Stimulated activated naive CD8-positive, alpha-beta T cell treated with anti-CD3 and anti-CD28 coated beads, Interleukin-15, amount 100 ng/mL, for 72 hours (primary cell): ENCODE measurements at regions not wholly inside any gene's neighbourhood (a gene's known extent, or its start where the extent isn't known, plus 50 kb on each side); places are given as distances from the start of the nearest gene placed in this dataset.

Source experiments
- ATAC-seq: fragments of 150-1000 bp; cut with Tn5 transposase; 2 replicates; pipeline ENCODE4 v1.10.0; 2021; ENCODE audit warnings: mild to moderate bottlenecking, moderate library complexity
- DNase-seq, 2 donors: peaks; one replicate each; pipeline ENCODE4 v3.0.0; 2021 to 2022
- H3K27ac Mint-ChIP-seq, 2 donors: one replicate each; pipeline ENCODE4 v1.8.0; 2022; ENCODE audit warnings: mild to moderate bottlenecking in 2 of 2, mixed read lengths in 2 of 2, moderate library complexity in 2 of 2
- H3K27me3 Mint-ChIP-seq: one replicate; pipeline ENCODE4 v1.8.0; 2022; ENCODE audit warnings: mixed read lengths
- H3K4me1 Mint-ChIP-seq: one replicate; pipeline ENCODE4 v1.8.0; 2022; ENCODE audit warnings: mild to moderate bottlenecking, mixed read lengths
- H3K4me3 Mint-ChIP-seq, 2 donors: one replicate each; pipeline ENCODE4 v1.8.0; 2022; ENCODE audit warnings: mild to moderate bottlenecking in 2 of 2, mixed read lengths in 2 of 2, moderate library complexity in 1 of 2
- H3K9me3 Mint-ChIP-seq, 2 donors: one replicate each; pipeline ENCODE4 v1.8.0; 2022; ENCODE audit warnings: mixed read lengths in 2 of 2

DNA sequence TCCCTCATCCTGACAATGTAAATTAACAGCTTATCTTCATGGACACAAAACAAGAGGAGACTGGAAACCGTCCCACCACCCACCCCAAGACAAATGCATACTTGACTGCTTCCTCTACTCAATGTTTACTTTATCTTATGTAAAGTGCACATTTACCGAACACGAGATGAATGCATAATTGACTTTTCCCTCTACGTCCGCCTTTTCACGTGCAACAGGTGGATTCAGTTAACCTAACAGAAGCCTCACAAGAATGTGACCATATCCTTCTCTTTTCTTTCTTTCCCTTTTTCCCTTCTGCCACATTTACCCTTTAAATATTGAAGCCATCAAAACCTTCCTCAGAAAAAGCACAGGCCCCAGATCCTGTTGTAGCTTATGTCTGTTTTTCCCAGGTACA, 468.0 kb downstream of the UQCRFS1 start:
- Mint-ChIP-seq H3K27ac (no peak overlapping the region), H3K9me3 (no peaks in the 10 kb centered on the region), H3K27me3 (peaks cover 21% of the 10 kb centered on the region), H3K4me3 (no peak overlapping the region), H3K4me1 (no peaks in the 10 kb centered on the region)
- no peak for DNase-seq
- no peak for ATAC-seq

DNA sequence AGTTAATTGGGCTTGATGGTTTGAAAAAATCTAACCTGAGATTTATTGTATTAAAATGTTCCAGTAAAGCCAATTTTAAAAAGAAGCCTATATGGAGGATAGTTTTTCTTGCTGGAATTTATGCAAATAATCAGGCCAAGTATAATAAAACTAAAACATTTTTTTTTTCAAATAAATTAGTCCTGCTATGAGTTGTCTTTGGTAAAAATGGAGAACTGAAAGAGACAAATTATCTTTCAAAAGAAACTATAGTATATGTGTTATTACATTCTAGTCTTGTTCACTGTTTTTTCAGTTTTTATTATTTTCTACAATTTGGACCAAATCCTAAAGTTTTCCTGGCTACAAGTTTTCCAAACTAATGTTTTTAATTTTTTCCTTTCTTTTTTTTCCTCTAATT, 468.9 kb downstream of the UQCRFS1 start:
- H3K4me1 Mint-ChIP-seq: no peaks in the 10 kb centered on the region
- DNase-seq (no peak), ATAC-seq (no peak)
- no peaks in the 10 kb centered on the region for H3K9me3 Mint-ChIP-seq
- peaks cover 21% of the 10 kb centered on the region for H3K27me3 Mint-ChIP-seq
- H3K27ac Mint-ChIP-seq: no peak overlapping the region
- no peak overlapping the region for H3K4me3 Mint-ChIP-seq

DNA sequence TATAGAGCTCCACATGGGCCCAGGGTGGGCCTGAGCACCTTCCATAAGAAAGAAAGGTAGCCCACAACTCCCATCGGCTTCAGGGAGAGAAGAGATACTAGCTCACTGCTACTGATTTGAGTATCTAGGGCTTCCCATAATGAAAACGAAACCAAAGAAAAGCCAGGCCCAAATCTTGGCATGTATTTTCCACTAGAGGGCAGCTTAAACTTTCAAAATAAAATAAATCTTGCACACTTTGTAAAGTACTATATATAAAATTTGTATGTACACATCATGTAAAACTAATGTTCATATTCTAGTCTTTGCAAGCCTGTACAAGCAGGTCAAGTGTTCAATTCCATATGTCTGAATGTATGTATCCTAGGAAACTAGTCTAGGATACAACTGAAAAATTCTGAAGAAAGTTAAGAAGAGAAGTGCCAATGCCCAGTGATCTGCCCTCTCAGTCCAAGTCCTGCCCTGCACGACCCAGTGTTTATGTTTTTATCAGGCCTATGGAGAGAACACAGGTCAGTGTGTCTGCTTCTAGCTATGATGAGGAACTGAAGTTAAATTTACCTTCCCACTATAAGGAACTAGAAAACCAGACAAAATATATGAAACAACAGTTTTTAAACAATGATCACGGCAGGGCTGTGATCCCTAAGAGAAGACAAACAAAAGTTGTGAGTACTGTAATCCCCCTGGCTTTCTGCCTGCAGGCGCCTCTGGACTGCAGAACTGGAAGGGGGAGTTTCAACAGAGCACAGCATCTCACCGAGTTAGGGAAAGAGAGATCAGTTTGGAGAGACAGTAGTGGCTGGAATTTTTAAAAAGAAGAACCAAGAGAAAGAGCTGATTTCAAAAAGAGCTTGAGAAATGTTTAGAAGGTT, 475.7 kb downstream of the UQCRFS1 start:
- no peaks in the 10 kb centered on the region for H3K27me3 Mint-ChIP-seq
- peak overlapping the region; percentile 67 to 79 for H3K27ac Mint-ChIP-seq
- H3K4me1 Mint-ChIP-seq: peaks cover 8% of the 10 kb centered on the region
- H3K9me3 Mint-ChIP-seq: no peaks in the 10 kb centered on the region
- DNase-seq (no peak), ATAC-seq (peak; percentile 64)
- no peak overlapping the region for H3K4me3 Mint-ChIP-seq

DNA sequence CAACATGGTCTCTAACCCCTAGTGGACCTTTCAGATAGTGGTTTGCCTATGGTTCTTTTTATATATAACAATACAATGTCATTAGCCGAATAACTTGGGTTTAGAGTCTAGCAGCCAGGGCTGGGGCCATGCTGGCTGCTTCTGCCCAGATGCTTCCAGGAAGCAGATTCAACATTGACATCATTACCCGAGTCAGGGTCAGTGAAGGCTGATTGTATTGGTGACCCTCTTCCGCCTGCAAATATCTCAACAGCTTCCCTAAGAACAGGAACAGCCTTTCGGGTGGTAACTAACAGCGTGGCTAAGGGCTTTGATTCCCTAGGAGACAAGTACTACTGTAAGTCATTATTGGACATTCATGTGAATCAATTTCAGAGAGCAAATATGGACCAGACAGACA, 476.4 kb downstream of the UQCRFS1 start:
- H3K4me1 Mint-ChIP-seq: peaks cover 8% of the 10 kb centered on the region
- H3K9me3 Mint-ChIP-seq: no peaks in the 10 kb centered on the region
- no peaks in the 10 kb centered on the region for H3K27me3 Mint-ChIP-seq
- DNase-seq: no peak
- H3K27ac Mint-ChIP-seq: peak overlapping the region in 1 of 2 donors; percentile 79
- no peak overlapping the region for H3K4me3 Mint-ChIP-seq
- no peak for ATAC-seq

DNA sequence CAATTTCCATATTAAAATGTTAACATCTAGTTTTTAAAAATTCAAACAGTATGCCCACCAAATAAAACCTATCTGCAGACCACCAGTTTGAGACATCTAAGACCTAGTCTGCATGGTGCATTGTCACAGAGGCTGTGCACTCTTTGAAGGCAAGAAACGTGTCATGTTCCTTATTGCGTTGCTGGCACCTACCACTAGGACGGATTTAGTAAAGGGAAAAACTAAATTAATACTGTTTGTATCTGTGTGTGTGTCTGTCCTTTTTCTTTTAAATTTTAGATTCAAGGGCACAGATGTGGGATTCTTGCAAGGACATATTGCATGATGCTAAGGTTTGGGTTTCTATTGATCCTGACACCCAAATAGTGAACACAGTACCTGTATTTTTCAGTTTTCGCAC, 481.4 kb downstream of the UQCRFS1 start:
- Mint-ChIP-seq H3K4me1 (peaks cover 3% of the 10 kb centered on the region), H3K27me3 (peaks cover 25% of the 10 kb centered on the region), H3K9me3 (no peaks in the 10 kb centered on the region), H3K4me3 (no peak overlapping the region), H3K27ac (no peak overlapping the region)
- no peak for ATAC-seq
- DNase-seq: no peak

DNA sequence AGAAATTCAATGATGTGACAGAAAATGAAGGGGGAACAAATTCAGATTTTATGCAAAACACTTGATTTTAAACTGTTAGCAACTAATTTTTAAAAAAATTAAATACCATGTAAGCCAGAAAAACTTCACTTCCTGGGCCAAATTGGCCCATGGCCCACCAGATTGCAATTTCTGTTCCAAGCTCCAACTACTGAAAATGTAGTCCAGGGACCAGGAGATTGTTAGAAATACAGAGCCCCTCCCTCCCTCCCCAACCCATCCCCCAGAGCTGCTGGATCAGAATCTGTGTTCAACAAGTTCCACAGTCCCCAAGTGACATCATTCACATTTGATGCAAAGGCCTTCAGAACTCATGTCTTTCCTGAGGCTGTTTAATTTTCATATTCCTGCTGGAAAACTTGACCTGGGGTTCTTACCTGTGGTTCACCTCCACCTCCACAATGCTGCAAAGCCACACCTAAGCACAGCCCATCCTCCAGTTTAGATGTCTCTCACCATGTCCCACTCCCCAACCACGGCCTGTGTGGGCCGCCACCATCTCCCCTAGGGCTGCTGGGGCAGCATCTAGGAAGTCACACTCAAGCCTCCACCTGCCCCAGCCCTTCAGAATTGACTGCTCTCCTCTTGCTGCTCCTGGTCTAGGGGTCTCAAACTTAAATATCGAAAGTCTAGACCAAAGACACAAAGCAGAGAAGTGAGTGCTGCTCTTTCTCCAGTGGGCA, 482.0 kb downstream of the UQCRFS1 start:
- Mint-ChIP-seq H3K4me1 (no peaks in the 10 kb centered on the region), H3K27me3 (peaks cover 25% of the 10 kb centered on the region), H3K4me3 (no peak overlapping the region), H3K9me3 (no peaks in the 10 kb centered on the region), H3K27ac (no peak overlapping the region)
- ATAC-seq: no peak
- no peak for DNase-seq

DNA sequence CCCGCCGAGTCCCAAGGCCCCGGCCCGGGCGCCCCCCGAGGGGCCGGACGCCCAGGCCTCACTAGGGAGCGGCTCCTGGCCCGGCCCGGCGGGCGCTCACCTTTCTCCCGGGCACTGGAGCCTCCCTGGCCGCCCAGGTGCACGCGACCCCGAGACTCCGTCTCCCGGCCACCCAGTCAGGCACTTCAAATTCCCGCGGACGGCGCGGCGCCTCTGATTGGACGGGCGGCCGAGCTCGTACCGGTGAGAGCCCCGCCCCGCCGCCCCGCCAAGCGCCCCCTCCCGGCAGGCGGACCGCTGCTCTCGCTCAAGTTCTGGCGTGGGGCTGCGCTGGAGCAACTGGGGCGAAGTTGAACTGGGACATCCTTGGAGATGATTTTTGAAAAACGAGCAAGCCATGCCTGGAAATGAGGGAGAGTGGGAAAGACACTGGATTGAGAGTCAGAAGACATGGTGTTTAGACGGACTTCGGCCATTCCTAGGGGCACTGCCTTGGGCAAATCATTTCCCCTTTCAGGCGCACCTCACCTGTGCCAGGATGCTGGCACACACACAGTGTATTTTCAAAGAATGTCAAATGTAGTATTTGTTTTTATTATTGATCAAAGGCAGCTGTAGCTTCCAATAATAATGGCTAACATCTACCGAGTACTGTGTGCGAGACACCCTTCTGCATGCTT, 485.3 kb downstream of the UQCRFS1 start:
- Mint-ChIP-seq H3K4me1 (no peaks in the 10 kb centered on the region), H3K27me3 (peaks cover 25% of the 10 kb centered on the region), H3K9me3 (no peaks in the 10 kb centered on the region), H3K4me3 (peak overlapping the region in 1 of 2 donors; percentile 26), H3K27ac (no peak overlapping the region)
- ATAC-seq: peak; percentile 76
- peak in 1 of 2 donors; percentile 38 for DNase-seq

DNA sequence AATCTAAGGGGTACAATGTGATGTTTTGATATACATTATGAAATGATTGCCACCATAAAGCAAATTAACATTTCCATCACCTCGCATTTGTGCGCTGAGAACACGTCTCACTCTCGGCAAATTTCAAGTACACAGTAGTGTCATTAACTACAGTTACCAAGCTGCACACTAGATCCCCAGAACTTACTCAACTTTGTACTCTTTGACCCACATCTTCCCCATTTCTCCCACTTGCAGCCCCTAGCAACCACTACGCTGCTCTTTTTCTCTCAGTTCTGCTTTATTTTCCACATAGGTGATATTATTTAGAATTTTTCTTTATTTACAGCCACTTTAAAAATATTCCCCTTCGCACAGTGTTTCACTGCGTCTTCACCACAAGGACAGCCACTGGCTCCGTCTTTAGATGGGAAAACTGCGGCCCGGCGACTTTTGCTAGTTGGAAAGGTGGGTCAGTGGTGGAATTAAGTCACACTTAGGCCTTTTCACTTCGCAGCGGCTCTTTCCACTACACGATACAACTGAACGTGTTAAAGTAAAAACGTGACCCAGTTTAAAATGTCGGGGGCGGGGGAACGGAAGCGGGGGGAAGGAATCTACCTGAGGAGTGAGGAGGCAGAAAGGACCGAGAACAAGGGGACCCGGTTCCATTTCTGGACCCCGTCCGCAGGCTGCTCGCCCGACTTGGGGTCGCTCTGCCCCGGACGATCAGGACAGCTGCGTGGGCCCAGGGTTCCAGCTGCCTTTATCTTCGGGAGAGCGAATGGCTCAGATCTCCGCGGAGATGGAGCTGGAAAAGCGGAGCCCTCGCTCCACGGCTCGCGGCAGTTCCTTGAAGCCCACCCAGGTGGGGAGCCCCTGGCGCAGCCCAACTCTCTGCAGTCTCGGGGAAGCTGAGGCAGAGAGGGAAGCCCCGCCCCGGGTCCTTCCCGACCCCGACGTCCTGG, 486.1 kb downstream of the UQCRFS1 start:
- Mint-ChIP-seq H3K27me3 (peaks cover 25% of the 10 kb centered on the region), H3K4me3 (no peak overlapping the region), H3K9me3 (no peaks in the 10 kb centered on the region), H3K27ac (no peak overlapping the region), H3K4me1 (no peaks in the 10 kb centered on the region)
- ATAC-seq: no peak
- DNase-seq: no peak

DNA sequence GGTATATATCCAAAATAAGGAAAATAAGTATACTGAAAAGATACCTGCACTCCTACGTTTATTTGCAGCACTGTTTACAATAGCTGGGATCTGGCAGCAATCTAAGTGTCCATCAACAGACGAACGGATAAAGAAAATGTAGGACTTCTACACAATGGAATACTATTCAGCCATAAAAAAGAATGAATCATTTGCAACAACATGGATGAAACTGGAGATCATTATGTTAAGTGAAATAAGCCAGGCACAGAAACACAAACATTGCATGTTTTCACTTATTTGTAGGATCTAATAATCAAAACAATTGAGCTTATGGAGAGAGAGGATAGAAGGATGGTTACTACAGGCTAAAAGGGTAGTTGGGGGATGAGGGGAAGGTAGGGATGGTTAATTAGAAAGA, 494.0 kb downstream of the UQCRFS1 start:
- ATAC-seq (no peak), DNase-seq (no peak)
- Mint-ChIP-seq H3K27ac (no peak overlapping the region), H3K4me1 (no peaks in the 10 kb centered on the region), H3K9me3 (no peaks in the 10 kb centered on the region), H3K27me3 (peaks cover 19% of the 10 kb centered on the region), H3K4me3 (no peak overlapping the region)

DNA sequence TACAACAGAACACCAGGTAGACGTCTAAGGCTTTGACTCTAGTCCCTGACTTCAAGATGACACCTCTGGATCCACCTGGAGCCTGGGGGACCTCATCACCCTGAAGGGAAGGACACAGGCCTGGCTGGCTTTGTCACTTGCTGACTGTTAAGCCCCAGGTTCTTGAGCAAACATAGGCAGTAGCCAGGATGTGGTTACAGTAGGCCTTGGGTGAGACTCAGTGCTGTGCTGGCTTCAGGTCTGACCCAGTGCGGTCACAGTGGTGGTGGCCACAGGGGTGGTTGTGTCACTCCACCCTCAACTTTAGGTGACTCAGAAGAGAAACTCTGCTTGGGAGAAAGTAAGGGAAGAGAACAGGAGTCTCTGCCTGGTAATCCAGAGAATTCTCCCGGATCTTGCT, 497.8 kb downstream of the UQCRFS1 start:
- ATAC-seq (no peak), DNase-seq (no peak)
- H3K4me3 Mint-ChIP-seq: no peak overlapping the region
- H3K9me3 Mint-ChIP-seq: no peaks in the 10 kb centered on the region
- peaks cover 11% of the 10 kb centered on the region for H3K27me3 Mint-ChIP-seq
- H3K27ac Mint-ChIP-seq: no peak overlapping the region
- no peaks in the 10 kb centered on the region for H3K4me1 Mint-ChIP-seq

DNA sequence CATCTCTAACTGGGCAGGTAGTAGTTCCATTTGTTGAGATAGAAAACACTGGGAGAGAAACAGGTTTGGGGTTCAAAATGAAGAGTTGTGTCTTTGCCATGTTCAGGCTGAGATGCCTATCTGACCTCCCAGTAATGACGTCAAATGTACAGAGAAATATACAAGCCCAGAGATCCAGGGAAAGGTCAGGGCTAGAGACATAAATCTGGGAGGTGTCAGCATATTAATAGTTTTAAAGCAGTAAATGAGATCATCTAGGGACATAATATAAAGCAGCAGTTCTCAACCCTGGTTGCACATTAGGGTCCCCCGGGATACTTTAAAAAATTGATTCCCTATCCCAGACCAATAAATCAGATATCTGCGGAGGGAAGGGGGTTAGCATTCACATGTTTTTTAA, 501.5 kb downstream of the UQCRFS1 start:
- H3K4me1 Mint-ChIP-seq: no peaks in the 10 kb centered on the region
- H3K27ac Mint-ChIP-seq: no peak overlapping the region
- DNase-seq (no peak), ATAC-seq (no peak)
- H3K4me3 Mint-ChIP-seq: no peak overlapping the region
- H3K9me3 Mint-ChIP-seq: no peaks in the 10 kb centered on the region
- peaks cover 11% of the 10 kb centered on the region for H3K27me3 Mint-ChIP-seq

DNA sequence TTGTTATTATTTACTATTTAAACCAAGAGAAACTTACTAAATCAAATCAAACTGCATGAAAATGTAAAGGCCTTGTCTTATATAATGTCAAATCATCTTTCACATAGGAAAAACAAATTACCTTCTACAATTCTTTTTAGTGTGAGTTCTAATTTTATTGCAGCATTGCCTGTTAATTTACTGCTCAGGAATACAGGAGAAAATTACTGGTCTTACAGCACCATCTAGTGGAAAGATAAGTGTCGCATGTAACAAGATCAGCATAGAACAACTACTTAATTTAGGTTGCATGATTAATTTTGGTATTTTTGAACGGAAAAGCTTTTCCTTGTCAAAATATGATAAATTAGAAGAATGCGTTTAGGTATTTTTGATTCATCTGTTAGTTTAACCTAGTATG, 502.7 kb downstream of the UQCRFS1 start:
- no peak overlapping the region for H3K4me3 Mint-ChIP-seq
- H3K9me3 Mint-ChIP-seq: no peaks in the 10 kb centered on the region
- peaks cover 10% of the 10 kb centered on the region for H3K27me3 Mint-ChIP-seq
- H3K27ac Mint-ChIP-seq: no peak overlapping the region
- ATAC-seq (no peak), DNase-seq (no peak)
- H3K4me1 Mint-ChIP-seq: no peaks in the 10 kb centered on the region

DNA sequence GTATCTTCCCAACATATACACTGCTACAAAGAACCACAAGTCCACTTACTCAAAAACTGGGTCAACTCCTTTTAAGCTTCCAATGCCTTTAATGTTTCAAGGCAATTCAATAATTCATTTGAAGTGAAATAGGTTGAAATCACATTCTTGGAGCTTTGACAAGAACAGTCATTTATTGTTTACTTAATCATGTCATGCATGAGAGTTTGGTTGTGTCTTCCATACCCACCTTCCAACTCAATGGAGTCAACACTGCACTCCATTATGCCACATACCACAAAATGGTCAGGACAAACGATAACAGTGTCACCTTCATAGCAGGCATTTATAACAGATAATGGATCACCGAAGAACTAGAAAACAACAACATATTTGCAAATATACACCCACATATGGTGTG, 506.3 kb downstream of the UQCRFS1 start:
- no peak for ATAC-seq
- no peaks in the 10 kb centered on the region for H3K9me3 Mint-ChIP-seq

DNA sequence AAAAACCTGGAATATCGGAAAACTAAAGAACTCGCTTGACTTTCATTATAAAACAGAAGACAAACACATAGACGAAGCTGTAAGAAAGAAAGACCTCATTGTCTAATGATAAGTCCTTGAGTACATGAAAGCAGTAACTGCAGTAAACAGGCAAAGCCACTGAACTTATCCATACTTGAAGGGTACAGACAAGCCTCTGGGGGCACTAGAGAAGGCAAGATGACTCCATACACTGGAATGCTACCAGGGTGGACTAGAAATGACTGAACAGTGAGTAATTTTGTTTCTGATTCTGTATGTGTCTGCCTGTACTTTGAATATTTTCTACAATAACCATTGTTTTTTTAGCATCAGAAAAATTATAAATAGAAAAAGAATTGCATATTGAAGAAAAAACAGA, 507.9 kb downstream of the UQCRFS1 start:
- no peaks in the 10 kb centered on the region for H3K9me3 Mint-ChIP-seq
- DNase-seq: no peak

More for the DNA sequence above, 506.3 kb downstream of the UQCRFS1 start:
- no peaks in the 10 kb centered on the region for H3K27me3 Mint-ChIP-seq
- no peak for DNase-seq
- H3K4me1 Mint-ChIP-seq: no peaks in the 10 kb centered on the region
- H3K4me3 Mint-ChIP-seq: no peak overlapping the region
- H3K27ac Mint-ChIP-seq: no peak overlapping the region

DNA sequence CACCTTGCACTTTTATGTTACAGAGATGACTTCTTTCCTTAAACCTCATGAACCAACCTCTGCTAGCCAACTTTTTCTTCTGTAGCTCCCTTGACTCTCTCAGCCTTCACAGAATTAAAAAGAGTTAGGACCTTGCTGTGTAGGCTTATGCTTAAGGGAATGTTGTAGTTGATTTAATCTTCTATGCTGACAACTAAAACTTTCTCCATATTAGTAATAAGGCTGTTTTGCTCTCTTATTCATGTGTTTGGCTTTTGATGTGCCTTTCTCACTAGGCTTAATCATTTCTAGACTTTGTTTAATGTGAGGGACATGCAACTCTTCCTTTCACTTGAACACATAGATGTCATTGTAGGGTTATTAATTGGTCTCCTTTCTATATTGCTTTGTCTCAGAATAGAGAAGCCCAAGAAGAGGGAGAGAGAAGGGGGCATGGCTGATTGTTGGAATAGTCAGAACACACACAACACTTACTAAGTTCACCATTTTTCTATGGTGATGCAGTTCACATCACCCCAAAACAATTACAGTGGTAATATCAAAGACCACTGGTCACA, 509.5 kb downstream of the UQCRFS1 start:
- H3K4me1 Mint-ChIP-seq: no peaks in the 10 kb centered on the region
- no peak overlapping the region for H3K27ac Mint-ChIP-seq
- H3K4me3 Mint-ChIP-seq: no peak overlapping the region
- ATAC-seq (no peak), DNase-seq (no peak)
- no peaks in the 10 kb centered on the region for H3K27me3 Mint-ChIP-seq
- no peaks in the 10 kb centered on the region for H3K9me3 Mint-ChIP-seq

More for the DNA sequence above, 507.9 kb downstream of the UQCRFS1 start:
- no peak for ATAC-seq
- Mint-ChIP-seq H3K4me3 (no peak overlapping the region), H3K4me1 (no peaks in the 10 kb centered on the region), H3K27ac (peak overlapping the region in 1 of 2 donors; percentile 83), H3K27me3 (no peaks in the 10 kb centered on the region)
